AG04450 (cell line): ENCODE measurements at regions not wholly inside any gene's neighbourhood (a gene's known extent, or its start where the extent isn't known, plus 50 kb on each side); places are given as distances from the start of the nearest gene placed in this dataset.

Experiments
- CTCF ChIA-PET: fragments of 300-600, 350-600 bp; formaldehyde crosslinking; extraction: SDS; loops from one replicate; lab custom pipeline; 2022; ENCODE audit warnings: antibody characterized with exemption, inconsistent platforms; lab: Charles Lee
- POLR2A ChIA-PET: fragments of 350-600 bp; formaldehyde crosslinking; extraction: SDS; loops from one replicate; lab custom pipeline; 2021; ENCODE audit warnings: antibody characterized with exemption, inconsistent platforms; lab: Yijun Ruan, JAX
- DNase-seq: peaks from one replicate; pipeline ENCODE4 v3.0.0-alpha.2; 2011; ENCODE audit warnings: low read depth, low spot score
- H3K27ac ChIP-seq: one replicate; pipeline ENCODE4 v1.5.1; 2012; ENCODE audit warnings: low read depth, low read length, control low read depth
- H3K27me3 ChIP-seq: one replicate; pipeline ENCODE4 v1.6.0; 2012; ENCODE audit warnings: low read length; ENCODE audit not compliant: control insufficient read depth, insufficient read depth
- H3K4me3 ChIP-seq: 2 replicates; pipeline ENCODE4 v1.5.1; 2011; ENCODE audit warnings: mild to moderate bottlenecking, low read depth, low read length, control low read depth
- H3K9me3 ChIP-seq: 2 replicates; pipeline ENCODE4 v1.5.1; 2012; ENCODE audit warnings: low read length; ENCODE audit not compliant: control insufficient read depth, insufficient read depth
- CTCF ChIP-seq: IDR thresholded peaks from 2 replicates; pipeline ENCODE4 v1.5.1; 2011; ENCODE audit warnings: low read depth, low read length, control low read depth, inconsistent platforms

GRCh38 chr2:35688309-35688708 is 667.3 kb upstream of the CRIM1 start:
- H3K27me3 ChIP-seq, result no peaks in the 10 kb centered on the region
- no peak for DNase-seq
- no peaks in the 10 kb centered on the region for H3K9me3 ChIP-seq
- TF ChIP-seq CTCF, result no peak
- H3K4me3 ChIP-seq, result no peak overlapping the region
- no peak overlapping the region for H3K27ac ChIP-seq
- ChIA-PET CTCF (no interaction called here), POLR2A (no interaction called here)

GRCh38 chr2:35651688-35652323 is 703.8 kb upstream of the CRIM1 start:
- Histone ChIP-seq H3K27ac (no peak overlapping the region), H3K4me3 (no peak overlapping the region), H3K27me3 (no peaks in the 10 kb centered on the region), H3K9me3 (no peaks in the 10 kb centered on the region; the same call in 1 of the 2 replicates)
- no peak for DNase-seq
- POLR2A ChIA-PET, result no interaction called here
- CTCF ChIA-PET, result no interaction called here
- no peak for TF ChIP-seq CTCF

- H3K4me3 ChIP-seq, result no peak overlapping the region
- POLR2A ChIA-PET, result no interaction called here
These were observed 740.9 kb upstream of the CRIM1 start for GRCh38 chr2:35614640-35615039.

GRCh38 chr2:35606394-35606793 is 749.2 kb upstream of the CRIM1 start:
- no peaks in the 10 kb centered on the region; the same call in 1 of the 2 replicates for H3K9me3 ChIP-seq
- no peak overlapping the region for H3K27ac ChIP-seq
- TF ChIP-seq CTCF, result no peak
- no peak for DNase-seq
- no peak overlapping the region for H3K4me3 ChIP-seq
- H3K27me3 ChIP-seq, result no peaks in the 10 kb centered on the region
- ChIA-PET CTCF (no interaction called here), POLR2A (no interaction called here)

More at GRCh38 chr2:35614640-35615039, 740.9 kb upstream of the CRIM1 start:
- CTCF ChIA-PET, result no interaction called here
- H3K9me3 ChIP-seq, result no peaks in the 10 kb centered on the region
- no peaks in the 10 kb centered on the region for H3K27me3 ChIP-seq
- H3K27ac ChIP-seq, result no peak overlapping the region
- no peak for DNase-seq
- TF ChIP-seq CTCF, result no peak

GRCh38 chr2:35598310-35598709 is 757.3 kb upstream of the CRIM1 start:
- DNase-seq, result no peak
- Histone ChIP-seq H3K27me3 (no peaks in the 10 kb centered on the region), H3K9me3 (peaks cover 17% of the 10 kb centered on the region), H3K4me3 (no peak overlapping the region), H3K27ac (no peak overlapping the region)
- CTCF ChIA-PET, result no interaction called here
- TF ChIP-seq CTCF, result no peak
- POLR2A ChIA-PET, result no interaction called here
